ENCODE measurements at regions not wholly inside any gene's neighbourhood (a gene's known extent, or its start where the extent isn't known, plus 50 kb on each side); places are given as distances from the start of the nearest gene placed in this dataset.
"Not testable (repeated sequence)": the region's sequence is repeated elsewhere in the genome, so short reads cannot be mapped to it uniquely, and the experiment has no call there.

DNA sequence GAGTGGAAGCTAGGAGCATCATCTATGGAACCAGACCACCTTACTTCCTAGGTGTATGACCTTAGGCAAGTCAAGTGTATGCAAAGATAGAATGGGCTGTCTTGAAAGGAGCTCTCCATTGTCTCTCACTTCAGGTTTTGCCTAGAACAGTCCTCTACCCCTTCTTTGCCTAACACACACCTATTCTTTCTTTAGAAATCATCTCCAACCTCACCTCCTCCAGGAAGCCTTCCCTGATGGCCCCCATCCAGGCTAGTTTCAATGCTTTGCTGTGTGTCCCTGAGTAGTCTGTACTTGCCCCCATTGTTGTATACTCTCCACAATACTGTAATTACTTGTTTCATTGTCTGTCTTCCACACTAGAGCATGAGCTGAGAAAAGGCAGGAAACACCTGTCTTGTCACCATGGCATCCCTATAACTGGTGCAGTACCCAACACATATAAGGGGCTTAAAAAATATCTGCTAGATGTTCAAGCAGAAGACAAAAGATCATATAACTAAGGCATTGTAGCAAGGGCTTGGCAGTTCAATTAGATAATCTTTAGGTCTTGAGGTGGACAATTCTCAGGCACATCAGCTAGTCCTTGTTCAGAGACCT, 83.0 kb downstream of the RRAGC start:
- no peak for ATAC-seq
- Histone ChIP-seq H3K4me1 (no peaks in the 10 kb centered on the region), H3K27me3 (peaks cover 68% of the 10 kb centered on the region), H3K9me3 (no peaks in the 10 kb centered on the region), H3K4me3 (no peak overlapping the region), H3K27ac (no peak overlapping the region), H3K36me3 (no peaks in the 10 kb centered on the region)
- TF ChIP-seq CTCF (IDR thresholded peaks at IDR 0.05): no peak
- no peak for TF ChIP-seq POLR2A (IDR thresholded peaks at IDR 0.05)
- no peak for TF ChIP-seq POLR2AphosphoS5 (IDR thresholded peaks at IDR 0.05)
- TF ChIP-seq EP300 (IDR thresholded peaks at IDR 0.05): no peak

DNA sequence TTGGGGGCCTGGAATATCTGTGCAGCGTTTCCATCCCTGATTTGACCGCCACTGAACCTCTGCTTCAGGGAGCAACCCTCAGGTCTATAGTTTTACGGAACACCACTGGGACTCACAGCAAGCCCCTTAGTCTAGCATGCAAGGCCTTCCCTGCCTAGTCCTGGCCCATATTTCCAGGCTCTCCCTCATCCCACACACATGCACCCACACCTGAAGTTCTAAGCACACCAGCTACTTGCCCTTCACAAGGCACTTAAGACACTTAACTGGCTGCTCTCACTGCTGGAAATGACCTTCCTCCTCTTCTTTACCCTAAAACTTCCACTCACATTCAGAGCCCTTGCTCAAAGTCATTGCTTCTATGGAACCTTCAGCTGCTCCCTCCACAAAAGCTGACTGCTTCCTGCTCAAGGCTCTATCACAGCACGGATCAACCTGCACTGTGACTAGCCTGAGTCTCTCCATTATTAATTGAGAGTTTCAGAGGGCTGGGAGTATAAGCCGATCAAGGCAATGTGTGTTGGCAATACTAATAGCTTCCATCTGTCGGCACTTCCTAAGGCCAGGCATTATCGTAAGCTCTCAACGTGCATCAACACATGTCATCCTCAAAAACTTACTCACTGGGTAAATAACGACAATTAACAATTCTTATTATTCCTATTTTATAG, 84.3 kb downstream of the RRAGC start:
- TF ChIP-seq POLR2AphosphoS5 (IDR thresholded peaks at IDR 0.05) (no peak), POLR2A (IDR thresholded peaks at IDR 0.05) (no peak), CTCF (IDR thresholded peaks at IDR 0.05) (no peak), EP300 (IDR thresholded peaks at IDR 0.05) (no peak)
- H3K4me3 ChIP-seq: no peak overlapping the region
- no peaks in the 10 kb centered on the region for H3K36me3 ChIP-seq
- no peak overlapping the region for H3K27ac ChIP-seq
- WGBS, 2 donors (ENCODE audit: low coverage in 1 of 2): 68% methylated on average over 8 to 9 of the region's 9 CpGs
- no peaks in the 10 kb centered on the region for H3K4me1 ChIP-seq
- peaks cover 57% of the 10 kb centered on the region for H3K27me3 ChIP-seq
- no peak for ATAC-seq
- H3K9me3 ChIP-seq: no peaks in the 10 kb centered on the region

DNA sequence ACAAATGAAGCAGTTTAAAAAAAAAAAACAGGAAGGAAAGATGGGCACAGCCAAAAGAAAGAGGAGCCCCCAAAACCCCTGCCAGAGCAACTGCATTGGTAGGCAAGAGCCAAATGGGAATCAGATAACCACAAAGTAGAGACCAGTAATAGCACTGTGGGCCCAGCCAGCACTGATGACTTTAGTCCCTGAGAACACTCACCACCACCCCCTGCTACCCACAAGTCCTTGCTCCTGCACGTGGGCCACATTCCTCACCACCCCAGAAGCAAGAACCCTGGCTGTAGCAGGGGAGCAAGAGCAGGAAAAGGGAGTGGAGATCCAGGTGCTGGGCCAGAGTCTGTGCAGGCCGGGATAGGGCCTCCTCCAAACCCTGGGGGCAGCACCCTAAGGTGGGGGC, 86.1 kb downstream of the RRAGC start:
- Histone ChIP-seq H3K9me3 (no peaks in the 10 kb centered on the region), H3K4me1 (no peaks in the 10 kb centered on the region), H3K36me3 (no peaks in the 10 kb centered on the region), H3K27me3 (peaks cover 39% of the 10 kb centered on the region), H3K4me3 (no peak overlapping the region), H3K27ac (no peak overlapping the region)
- 65% methylated on average over 2 of the region's 2 CpGs; no CpG with 5 or more reads in 1 of the 2 donors for WGBS, 2 donors (ENCODE audit: low coverage in 1 of 2)
- TF ChIP-seq EP300 (IDR thresholded peaks at IDR 0.05): no peak
- ATAC-seq: no peak

- TF ChIP-seq POLR2AphosphoS5 (IDR thresholded peaks at IDR 0.05) (no peak), EP300 (IDR thresholded peaks at IDR 0.05) (no peak), POLR2A (IDR thresholded peaks at IDR 0.05) (no peak), CTCF (IDR thresholded peaks at IDR 0.05) (no peak)
- H3K27ac ChIP-seq: no peak overlapping the region
- no peaks in the 10 kb centered on the region for H3K9me3 ChIP-seq
- no peak overlapping the region for H3K4me3 ChIP-seq
- no peaks in the 10 kb centered on the region for H3K4me1 ChIP-seq
- no peaks in the 10 kb centered on the region for H3K36me3 ChIP-seq
- WGBS, 2 donors (ENCODE audit: low coverage in 1 of 2): 51 to 100% methylated on average over 2 to 3 of the region's 3 CpGs
- H3K27me3 ChIP-seq: peaks cover 36% of the 10 kb centered on the region
- no peak for ATAC-seq
Observed at GRCh38 chr1:38772953-38773352, 86.6 kb downstream of the RRAGC start.

GRCh38 chr1:38772026-38772425, 87.5 kb downstream of the RRAGC start:
- no peak for ATAC-seq
- WGBS, 2 donors (ENCODE audit: low coverage in 1 of 2): 40 to 45% methylated on average over 1 to 2 of the region's 4 CpGs
- H3K9me3 ChIP-seq: no peaks in the 10 kb centered on the region
- H3K4me3 ChIP-seq: no peak overlapping the region
- peaks cover 34% of the 10 kb centered on the region for H3K27me3 ChIP-seq
- H3K27ac ChIP-seq: no peak overlapping the region
- H3K36me3 ChIP-seq: no peaks in the 10 kb centered on the region
- TF ChIP-seq POLR2A (IDR thresholded peaks at IDR 0.05): no peak
- no peak for TF ChIP-seq POLR2AphosphoS5 (IDR thresholded peaks at IDR 0.05)
- no peak for TF ChIP-seq EP300 (IDR thresholded peaks at IDR 0.05)
- TF ChIP-seq CTCF (IDR thresholded peaks at IDR 0.05): no peak
- H3K4me1 ChIP-seq: no peaks in the 10 kb centered on the region

DNA sequence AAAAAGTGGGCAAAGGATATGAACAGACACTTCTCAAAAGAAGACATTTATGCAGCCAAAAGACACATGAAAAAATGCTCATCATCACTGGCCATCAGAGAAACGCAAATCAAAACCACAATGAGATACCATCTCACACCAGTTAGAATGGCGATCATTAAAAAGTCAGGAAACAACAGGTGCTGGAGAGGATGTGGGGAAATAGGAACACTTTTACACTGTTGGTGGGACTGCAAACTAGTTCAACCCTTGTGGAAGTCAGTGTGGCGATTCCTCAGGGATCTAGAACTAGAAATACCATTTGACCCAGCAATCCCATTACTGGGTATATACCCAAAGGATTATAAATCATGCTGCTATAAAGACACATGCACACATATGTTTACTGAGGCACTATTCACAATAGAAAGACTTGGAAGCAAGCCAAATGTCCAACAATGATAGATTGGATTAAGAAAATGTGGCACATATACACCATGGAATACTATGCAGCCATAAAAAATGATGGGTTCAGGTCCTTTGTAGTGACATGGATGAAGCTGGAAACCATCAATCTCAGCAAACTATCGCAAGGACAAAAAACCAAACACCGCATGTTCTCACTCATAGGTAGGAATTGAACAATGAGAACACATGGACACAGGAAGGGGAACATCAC, 88.9 kb downstream of the RRAGC start:
- not testable (repeated sequence) for ATAC-seq

More for the DNA sequence above, 88.9 kb downstream of the RRAGC start:
- H3K4me3 ChIP-seq, H3K9me3 ChIP-seq, H3K4me1 ChIP-seq, H3K36me3 ChIP-seq, H3K27ac ChIP-seq: not testable (repeated sequence)
- WGBS, 2 donors (ENCODE audit: low coverage in 1 of 2): 78 to 100% methylated on average over 1 to 3 of the region's 5 CpGs
- H3K27me3 ChIP-seq: peaks cover 31% of the 10 kb centered on the region
